Neural cell (in vitro differentiated cells): ENCODE measurements at regions not wholly inside any gene's neighbourhood (a gene's known extent, or its start where the extent isn't known, plus 50 kb on each side); places are given as distances from the start of the nearest gene placed in this dataset.

ENCODE experiments used
- CTCF ChIP-seq: fragments of 450-650 bp; IDR thresholded peaks from 2 replicates; pipeline ENCODE4 v1.5.1; 2014; ENCODE audit warnings: antibody characterized with exemption, mild to moderate bottlenecking, moderate library complexity; ENCODE audit not compliant: poor library complexity, severe bottlenecking
- EZH2 ChIP-seq: fragments of 200-600, 300-800 bp; shearing (Covaris generic), sonication (generic); IDR thresholded peaks from 2 replicates; pipeline ENCODE4 v1.6.1; 2014; ENCODE audit warnings: antibody characterized with exemption, low read length, borderline replicate concordance, mild to moderate bottlenecking; ENCODE audit not compliant: insufficient read depth, poor library complexity, severe bottlenecking
- POLR2AphosphoS5 ChIP-seq: IDR thresholded peaks from 2 replicates; pipeline ENCODE4 v1.6.1; 2012
- RAD21 ChIP-seq: fragments of 450-650 bp; conservative IDR thresholded peaks from 2 replicates; pipeline ENCODE4 v1.6.1; 2014; ENCODE audit warnings: antibody characterized with exemption, mild to moderate bottlenecking, moderate library complexity
- TAF1 ChIP-seq: IDR thresholded peaks from 2 replicates; pipeline ENCODE4 v1.6.1; 2012; ENCODE audit warnings: low read depth
- TF ChIP-seq, protein P1 (sequence below): IDR thresholded peaks from 2 replicates; pipeline ENCODE4 v1.6.1; 2012; ENCODE audit warnings: borderline replicate concordance

GRCh38 chr12:108021949-108022522 lies 107.1 kb upstream of the WSCD2 start:
- no peak for TF ChIP-seq CTCF
- no peak for TF ChIP-seq POLR2AphosphoS5
- TF ChIP-seq EZH2: no peak
- TF ChIP-seq RAD21: no peak
- TF ChIP-seq TAF1: no peak
- TF ChIP-seq, protein P1, sequence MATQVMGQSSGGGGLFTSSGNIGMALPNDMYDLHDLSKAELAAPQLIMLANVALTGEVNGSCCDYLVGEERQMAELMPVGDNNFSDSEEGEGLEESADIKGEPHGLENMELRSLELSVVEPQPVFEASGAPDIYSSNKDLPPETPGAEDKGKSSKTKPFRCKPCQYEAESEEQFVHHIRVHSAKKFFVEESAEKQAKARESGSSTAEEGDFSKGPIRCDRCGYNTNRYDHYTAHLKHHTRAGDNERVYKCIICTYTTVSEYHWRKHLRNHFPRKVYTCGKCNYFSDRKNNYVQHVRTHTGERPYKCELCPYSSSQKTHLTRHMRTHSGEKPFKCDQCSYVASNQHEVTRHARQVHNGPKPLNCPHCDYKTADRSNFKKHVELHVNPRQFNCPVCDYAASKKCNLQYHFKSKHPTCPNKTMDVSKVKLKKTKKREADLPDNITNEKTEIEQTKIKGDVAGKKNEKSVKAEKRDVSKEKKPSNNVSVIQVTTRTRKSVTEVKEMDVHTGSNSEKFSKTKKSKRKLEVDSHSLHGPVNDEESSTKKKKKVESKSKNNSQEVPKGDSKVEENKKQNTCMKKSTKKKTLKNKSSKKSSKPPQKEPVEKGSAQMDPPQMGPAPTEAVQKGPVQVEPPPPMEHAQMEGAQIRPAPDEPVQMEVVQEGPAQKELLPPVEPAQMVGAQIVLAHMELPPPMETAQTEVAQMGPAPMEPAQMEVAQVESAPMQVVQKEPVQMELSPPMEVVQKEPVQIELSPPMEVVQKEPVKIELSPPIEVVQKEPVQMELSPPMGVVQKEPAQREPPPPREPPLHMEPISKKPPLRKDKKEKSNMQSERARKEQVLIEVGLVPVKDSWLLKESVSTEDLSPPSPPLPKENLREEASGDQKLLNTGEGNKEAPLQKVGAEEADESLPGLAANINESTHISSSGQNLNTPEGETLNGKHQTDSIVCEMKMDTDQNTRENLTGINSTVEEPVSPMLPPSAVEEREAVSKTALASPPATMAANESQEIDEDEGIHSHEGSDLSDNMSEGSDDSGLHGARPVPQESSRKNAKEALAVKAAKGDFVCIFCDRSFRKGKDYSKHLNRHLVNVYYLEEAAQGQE: no peak
